Hematopoietic multipotent progenitor cell (in vitro differentiated cells): ENCODE measurements at regions not wholly inside any gene's neighbourhood (a gene's known extent, or its start where the extent isn't known, plus 50 kb on each side); places are given as distances from the start of the nearest gene placed in this dataset.

ENCODE experiments used
- DNase-seq, 3 donors: peaks; one replicate each; pipeline ENCODE4 v3.0.0-alpha.2; 2011 to 2015; ENCODE audit warnings: low read depth in 2 of 3, low spot score in 2 of 3

GRCh38 chr1:61028136-61028535, 54.2 kb upstream of the NFIA start:
- DNase-seq = no peak

GRCh38 chr1:61018068-61018467, 64.3 kb upstream of the NFIA start:
- peak in 1 of 3 donors; percentile 60 for DNase-seq

- DNase-seq = no peak
Observed at GRCh38 chr1:61017651-61018050, 64.7 kb upstream of the NFIA start.

- DNase-seq = no peak
Observed at GRCh38 chr1:61013946-61014667, 68.3 kb upstream of the NFIA start.

DNA sequence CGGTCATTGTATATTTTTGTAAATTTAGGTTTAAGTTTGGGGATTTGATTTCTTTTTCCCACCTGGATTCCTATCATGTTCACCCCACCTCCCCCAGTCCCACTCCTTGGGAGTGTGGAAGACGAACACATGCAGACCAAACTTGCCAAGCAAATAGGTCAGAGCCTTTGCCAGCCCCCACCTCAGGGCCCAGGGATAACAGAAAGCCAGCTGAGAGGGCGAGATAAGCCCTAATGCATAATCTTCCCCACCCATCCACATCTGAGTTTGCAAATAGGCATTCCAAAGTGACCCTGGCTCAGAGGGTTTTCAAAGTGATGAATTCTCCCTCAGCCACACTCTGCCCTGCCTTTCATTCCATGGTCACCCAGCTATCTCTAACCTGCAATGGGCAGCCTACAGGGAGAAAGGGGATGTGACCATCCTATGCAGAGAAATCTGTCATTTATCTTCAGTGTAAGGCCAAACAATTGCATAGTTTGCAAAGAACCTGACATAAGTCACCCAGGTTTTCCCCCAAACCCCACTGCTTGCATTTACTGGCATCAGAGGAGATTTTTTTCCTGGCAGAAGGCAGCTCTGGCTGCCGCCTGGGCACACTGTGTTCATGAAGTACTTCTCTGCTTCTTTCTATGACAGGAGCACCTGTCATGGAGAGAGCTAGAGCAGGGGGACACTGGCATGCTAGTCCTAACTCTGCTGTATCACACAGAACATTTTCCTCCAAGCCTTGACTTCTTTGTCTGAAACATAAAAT, 69.0 kb upstream of the NFIA start:
- peak in 2 of 3 donors; percentile 39 to 68 for DNase-seq

DNA sequence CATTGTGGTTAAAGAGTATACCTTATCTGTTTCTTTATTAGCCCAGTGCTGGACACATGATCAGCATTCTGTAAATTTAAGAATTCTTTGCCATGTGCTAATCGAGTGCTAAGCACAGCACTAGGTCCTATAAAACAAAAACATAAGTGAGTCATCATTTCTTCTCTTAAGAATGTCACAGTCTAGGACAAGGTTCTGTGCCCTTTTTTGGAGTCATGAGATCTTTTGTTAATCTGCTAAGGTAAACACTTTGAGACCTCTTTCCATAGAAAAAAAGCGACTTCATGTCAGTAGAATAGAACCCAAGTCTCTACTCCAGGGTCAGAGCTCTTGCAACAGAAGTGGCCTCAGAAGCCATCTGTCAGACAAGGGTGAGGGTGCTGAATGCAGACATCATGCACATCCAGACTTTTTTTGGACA, 70.0 kb upstream of the NFIA start:
- no peak for DNase-seq

DNA sequence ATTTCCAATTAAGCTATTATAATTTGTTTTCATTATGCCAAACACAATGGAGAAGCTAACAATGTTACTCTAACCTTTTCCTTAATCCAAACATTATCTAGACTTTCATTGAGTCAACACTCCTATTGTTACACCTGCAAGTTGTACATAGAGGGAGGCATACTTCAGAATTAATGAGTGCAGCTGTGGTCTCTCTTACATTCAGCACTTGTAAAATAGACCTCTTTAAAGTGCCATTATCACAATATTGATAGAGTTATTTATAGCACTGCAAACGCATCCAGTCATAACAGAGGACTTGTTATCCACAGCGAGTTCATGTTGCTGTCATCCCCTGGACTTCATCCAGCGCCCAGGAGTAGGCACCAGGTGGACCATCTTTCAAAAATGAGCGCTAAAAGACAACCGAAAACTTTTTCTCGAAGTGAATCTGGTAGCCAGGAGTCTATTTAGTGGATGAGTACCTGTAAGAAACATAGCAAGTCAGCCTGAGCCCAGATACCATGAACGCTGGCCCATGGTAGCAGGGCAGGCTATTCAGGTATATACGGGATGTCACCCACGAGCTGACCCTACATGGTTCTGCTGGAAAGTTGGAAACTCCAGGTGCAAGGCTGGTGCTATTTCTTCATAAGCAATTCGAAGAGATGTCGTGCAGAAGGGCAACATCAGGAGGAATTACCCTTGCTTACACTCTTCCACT, 70.6 kb upstream of the NFIA start:
- DNase-seq = no peak

- no peak for DNase-seq
Observed at GRCh38 chr1:61007534-61008364, 74.6 kb upstream of the NFIA start.

DNA sequence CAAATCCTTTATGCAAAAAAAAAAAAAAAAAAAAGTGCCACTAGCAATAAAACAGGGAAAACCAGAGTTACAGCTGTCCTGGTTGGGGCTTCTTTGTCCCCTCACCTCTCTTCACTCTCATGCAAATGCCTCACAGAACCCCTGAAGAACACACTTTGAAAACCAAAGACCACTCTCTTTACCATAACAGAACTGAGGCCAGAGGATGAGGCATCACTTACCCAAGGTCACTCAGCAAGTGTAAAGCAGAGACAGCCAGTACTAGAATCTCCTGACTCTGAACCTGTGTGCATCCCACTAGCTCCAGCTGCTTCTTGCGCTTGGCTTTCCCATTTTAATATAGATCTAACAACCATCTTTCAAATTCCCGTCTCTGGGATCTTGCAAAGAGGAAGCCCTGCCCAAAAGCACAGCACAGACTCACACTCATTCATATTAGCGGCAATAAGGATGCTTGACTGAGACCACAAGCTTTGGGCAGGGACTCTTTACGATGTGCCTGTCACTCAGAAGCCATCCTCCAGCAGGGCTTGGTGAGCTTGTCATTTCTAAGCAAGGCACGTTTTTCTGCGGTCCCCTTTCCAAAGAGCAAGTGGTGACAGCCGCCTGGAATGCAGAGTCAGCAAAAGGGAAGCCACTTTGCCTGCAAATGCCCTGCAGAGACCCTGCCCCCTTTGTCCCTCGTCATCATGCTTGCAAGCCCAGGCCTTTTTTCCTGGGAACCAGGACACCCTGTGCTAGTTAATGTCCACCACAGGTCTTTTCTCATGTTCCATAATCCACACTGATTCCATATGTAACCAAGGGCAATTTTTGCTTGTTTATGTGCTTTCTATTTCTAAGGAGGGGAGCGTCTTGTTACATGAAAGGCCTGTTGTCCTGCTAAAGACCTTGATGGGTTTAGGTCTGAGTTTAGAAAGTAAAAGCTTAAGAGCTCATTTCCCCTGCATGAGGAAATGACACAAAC, 76.5 kb upstream of the NFIA start:
- peak in 1 of 3 donors; percentile 5 for DNase-seq

DNA sequence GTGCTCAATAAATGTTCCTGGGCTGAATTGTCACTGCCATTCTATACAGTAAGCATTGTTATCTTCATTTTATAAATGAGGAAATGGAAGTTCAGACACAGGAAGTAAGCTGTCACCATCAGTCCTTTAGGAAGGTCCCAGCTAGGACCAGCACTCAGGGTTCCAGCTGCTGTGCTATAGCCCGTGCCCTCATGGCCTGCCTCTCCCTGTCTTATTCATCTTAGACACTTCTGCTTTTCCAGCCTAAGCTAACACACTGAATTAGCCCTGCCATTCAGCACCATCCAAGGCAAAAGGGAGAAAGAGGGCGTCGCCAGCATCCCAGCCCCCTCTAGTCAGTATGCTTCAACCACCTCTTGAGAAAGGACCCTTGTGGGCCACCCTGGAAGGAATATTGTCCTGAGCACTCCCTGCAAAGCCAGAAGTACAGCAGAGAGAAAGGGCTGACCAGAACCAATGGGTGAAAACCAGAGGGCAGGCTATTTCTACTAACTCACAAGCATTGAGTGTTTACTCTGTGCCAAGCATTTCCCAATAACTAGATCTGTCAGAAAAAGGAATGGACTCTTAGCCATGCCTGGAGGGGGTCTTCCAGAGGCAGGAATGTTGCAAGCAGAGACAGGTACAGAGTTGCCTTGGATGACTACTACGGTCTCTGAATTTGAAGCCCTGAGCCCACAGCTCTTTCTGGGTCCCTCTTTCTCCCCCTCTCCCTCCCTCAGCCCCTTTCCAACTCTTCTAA, 77.9 kb upstream of the NFIA start:
- no peak for DNase-seq

- no peak for DNase-seq
Observed at GRCh38 chr1:61000327-61000726, 82.0 kb upstream of the NFIA start.

- DNase-seq = no peak
Observed at GRCh38 chr1:60998786-60999185, 83.6 kb upstream of the NFIA start.

- no peak for DNase-seq
Observed at GRCh38 chr1:60994828-60995492, 87.4 kb upstream of the NFIA start.

DNA sequence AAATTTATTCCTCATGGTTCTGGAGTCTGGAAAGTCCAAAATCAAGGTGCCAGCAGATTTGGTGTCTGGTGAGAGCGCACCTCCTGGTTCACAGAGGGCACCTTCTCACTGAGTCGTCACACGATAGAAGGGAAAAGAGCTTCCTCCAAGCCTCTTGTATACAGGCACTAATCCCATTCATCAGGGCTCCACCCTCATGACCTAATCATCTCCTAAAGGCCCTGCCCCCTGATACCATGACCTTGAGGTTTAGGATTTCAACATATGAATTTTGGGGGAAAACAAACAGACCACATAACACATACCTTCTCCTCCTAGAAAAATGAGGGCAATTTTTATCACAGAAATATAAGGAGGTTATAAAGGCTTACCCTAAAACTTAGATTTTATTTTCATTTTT, 88.0 kb upstream of the NFIA start:
- no peak for DNase-seq

- no peak for DNase-seq
Observed at GRCh38 chr1:60992165-60992564, 90.2 kb upstream of the NFIA start.

DNA sequence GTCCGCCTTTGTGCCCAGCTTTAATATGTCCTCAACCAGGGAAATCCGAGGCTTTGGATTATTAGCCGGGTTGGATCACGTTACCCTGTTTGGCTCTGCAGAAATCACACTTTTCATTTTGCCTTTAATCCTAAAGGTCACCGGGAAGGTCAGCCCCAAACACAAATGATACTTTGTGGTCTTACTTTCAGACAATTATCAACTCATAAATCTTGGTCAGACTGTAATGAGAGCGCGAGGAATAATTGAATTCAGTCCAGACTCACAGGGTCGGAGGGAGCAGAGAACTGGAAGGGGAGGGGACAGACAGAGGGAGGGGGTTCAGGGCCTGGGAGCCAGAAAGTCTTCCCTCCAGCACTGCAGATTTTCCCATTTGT, 91.7 kb upstream of the NFIA start:
- no peak for DNase-seq

DNA sequence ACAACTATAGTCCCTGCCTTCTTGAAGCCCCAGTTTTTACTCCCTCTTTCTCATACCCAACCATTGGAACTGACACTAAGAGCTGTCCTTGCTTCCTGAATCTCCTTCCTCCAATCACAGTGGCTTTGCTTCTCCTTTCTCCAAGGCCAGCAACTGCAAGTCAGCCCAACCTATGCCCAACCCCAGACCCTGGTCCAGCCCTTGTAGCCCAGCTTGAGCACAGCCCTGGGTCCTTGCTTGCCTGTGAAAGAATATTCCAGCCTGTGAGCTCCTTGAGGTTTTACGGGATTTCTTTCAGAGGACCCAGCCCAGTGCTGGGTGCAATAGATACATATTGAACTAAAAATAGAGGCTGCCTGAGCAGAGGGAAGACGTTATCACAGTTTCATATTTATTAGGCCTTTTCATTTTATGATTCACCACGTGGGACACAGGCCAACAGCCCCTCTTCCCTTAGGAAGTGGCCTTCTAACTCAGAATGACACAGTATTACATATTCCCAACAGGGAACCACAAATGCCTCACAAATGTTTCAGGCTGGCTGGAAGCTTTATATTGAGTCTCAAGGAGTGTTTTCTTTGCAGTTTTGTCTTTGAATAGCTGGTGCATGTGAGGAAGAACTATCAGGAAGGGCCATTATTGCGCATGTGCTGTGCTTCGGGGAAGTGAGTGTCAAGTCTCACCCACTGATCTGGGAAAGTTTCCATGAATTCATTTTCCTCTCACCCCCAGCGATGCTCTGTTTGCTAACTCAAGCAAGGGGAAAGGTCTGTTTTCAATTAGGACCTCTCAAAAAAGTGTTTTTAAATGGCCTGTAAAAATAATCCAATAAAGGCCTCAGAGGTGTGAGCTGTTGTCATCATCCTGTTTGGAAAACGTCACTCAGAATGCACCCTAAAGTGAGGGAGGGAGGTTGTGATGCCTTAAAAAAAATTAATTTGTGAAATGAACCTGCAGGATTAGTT, 92.3 kb upstream of the NFIA start:
- no peak for DNase-seq
